SIG-M5 treated with dmso at 0.1 percent for 504 hours (cell line): ENCODE measurements at regions not wholly inside any gene's neighbourhood (a gene's known extent, or its start where the extent isn't known, plus 50 kb on each side); places are given as distances from the start of the nearest gene placed in this dataset.
"Not testable (repeated sequence)": the region's sequence is repeated elsewhere in the genome, so short reads cannot be mapped to it uniquely, and the experiment has no call there.

Source experiments
- DNase-seq: peaks from one replicate; lab custom pipeline; 2025; ENCODE audit not compliant: unreplicated experiment; lab: John Stamatoyannopoulos, UW

DNA sequence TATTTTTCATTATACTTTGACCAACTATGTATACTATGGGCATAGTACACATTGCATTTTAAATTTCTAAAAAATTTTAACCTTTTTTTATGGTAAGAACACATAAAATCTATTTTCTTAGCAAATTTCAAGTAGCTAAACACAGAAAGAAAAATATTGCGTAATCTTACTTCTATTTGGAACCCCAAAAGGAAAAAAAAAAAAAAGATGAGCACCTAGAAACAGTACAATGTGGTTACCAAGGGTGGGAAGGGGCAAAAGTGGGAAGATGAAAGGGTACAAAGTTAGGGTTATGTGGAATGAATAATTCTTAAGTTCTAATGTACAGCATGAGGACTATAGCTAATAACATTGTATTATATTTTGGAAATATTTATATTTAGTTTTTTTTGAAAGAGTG, 205.0 kb upstream of the EPHA4 start:
- DNase-seq: no peak

DNA sequence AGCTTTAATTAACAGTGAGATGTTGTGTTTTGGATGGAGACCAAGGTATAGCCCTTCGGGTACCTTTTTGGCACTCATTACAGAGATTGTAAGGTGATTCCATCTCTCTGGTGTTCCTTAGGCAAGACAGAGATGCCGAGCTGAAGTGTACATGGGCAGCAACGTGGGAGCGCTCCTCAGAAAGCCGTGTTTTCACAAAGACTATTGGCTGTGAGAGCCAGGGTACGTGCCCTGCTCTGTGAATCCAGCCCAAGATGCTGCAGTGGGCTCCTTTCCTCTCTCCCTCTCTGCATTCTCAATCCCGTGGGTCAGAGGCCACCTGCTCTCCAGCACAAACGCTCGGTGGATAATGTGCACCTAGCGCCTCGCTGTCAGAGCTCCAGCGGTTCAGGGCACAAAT, 203.0 kb upstream of the EPHA4 start:
- no peak for DNase-seq

DNA sequence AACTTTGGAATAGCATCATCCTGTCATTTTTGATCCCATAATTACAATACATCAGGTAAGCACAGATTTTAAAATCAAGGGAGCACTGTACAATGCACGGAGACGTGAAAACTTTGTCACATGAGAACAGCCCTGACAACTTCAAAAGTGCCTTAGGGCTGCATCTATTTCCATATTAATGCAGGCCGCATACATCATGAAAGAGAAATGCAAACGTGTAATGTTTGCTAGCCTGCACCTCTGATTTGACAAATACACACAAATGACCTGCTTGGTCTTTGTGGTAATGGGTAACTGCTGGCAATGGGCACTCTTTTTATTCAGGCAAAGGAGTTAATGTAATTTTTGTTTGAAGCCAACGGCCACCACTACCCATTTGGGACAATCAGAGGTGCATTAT, 202.0 kb upstream of the EPHA4 start:
- no peak for DNase-seq

DNA sequence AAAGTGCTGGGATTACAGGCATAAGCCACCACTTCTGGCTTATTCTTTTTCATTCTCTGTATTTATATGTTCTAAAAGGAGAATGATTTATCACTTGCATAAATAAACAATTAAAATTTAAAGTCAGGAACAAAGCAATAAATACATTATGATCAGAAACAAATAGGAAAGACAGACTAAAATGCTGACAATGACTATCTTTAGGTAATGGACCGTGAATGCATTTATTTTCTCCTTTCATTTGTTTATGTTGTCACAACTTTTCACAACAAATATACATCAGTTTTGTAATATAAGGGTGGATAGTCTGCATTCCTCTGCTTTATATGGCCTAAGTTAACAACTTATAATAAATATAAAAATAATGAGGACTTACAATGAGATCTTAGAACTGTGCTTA, 199.2 kb upstream of the EPHA4 start:
- no peak for DNase-seq

DNA sequence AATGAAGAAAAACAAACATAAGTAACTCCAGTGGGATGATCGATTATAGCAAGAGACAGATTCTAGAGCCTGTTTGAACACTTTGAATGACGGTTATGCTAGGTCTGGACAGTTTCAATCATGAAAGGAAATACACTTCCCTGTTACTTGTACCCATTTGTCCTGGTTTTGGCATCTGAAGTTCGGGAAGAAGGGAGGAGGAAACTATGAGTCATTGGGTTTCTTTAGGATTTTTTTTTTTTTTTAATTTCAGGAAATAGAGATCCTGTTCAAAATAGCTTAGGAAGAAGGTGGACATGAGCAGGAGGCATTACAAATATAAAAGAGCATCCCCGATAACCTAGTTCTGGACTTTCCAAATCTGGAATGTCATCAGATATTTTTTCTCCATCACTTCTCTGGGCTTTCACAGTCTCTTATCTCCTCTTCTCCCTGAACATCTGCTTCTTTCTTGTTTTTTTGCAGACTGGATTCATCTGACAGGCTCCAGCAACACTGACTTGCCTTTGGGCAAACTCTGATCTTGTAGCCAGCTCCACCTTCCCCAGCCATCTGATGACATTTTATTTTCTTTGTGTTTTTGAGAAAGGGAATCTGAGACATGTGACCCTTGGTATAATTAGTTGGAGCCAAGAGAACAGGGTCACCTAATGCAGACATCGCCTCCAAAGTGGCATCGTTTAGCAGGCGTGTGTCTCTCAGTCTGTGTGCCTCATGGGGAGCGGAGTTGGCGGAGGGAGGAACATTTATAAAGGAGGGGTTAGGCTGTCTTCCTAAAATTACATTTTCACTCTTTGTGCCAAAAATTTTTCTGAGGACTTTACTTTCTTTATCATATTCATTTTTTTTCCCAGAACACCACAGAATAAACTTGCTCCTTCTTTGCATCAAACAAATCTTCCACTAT, 195.3 kb upstream of the EPHA4 start:
- DNase-seq: no peak

DNA sequence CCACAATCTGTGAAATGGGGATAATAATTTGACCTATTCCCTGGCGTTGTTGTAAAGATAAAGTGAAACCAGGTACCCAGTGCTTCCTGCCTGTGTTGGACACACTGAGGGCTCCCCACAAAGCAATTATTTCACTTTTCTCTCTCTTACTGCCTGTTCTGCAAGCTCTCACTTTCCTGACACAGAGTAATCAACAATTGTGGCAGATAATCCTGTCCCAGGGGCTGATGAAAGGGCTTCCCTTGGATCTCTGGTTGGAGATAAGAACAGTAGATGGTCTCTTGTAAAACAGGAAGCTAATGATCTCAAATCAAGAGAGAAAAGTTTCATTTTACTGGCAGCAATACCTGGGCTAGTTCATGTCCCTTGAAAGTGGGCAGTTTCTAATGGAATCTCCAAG, 190.4 kb upstream of the EPHA4 start:
- no peak for DNase-seq

DNA sequence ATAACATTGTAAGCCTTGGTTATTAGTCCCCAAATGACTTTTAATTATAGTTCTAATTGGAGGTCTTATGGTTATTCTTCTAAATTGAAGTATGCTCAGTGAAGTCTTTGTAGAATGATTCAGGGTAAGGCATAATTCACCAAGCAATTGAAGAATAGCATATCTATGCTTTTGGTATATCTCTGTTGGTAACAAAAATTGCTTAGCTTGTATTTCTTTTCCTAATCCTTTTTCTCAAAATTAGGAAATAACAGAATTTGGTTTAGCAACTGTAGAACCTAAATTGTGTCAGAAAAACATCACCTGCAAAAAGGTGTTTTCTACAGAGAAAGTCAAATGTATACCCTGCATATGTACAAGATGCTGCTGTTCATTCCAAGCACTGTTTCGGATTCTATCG, 189.2 kb upstream of the EPHA4 start:
- no peak for DNase-seq

DNA sequence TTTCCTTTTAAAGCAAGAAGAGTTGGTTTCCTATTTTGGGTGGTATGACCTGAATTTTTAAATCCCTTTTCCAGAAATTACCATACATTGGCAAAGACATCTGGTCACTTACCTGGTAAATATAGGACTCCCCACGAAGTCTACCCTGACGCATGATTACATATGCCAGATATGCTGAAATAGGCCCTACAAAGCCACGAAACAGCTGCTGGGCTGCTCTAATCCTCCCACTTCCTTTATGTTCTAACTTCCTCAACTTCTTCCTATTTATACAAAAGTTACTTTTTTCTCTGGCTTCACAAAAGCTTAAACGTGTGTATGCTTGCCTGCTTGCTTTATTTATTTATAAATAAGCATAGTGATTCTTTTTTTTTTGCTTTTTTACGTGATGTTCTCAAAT, 186.0 kb upstream of the EPHA4 start:
- peak; percentile 8 for DNase-seq

DNA sequence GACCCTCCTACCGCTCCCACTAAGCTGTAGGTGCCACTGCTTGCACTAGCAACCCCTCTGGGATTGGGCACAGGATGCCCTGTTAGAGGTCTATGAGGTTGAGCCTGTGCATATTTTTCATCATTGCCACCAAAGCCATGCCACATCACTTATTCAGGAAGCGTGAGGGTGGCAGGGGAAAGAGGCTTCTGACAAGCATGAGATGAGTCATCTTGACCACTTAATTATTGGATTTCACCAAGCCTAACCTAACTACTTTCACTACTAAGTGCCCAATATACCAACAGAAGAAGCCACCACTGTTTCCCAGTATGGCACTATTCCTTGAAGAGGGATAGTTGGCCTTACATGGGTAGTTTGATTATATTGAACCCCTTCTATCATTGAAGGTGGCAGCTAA, 181.3 kb upstream of the EPHA4 start:
- DNase-seq: no peak

DNA sequence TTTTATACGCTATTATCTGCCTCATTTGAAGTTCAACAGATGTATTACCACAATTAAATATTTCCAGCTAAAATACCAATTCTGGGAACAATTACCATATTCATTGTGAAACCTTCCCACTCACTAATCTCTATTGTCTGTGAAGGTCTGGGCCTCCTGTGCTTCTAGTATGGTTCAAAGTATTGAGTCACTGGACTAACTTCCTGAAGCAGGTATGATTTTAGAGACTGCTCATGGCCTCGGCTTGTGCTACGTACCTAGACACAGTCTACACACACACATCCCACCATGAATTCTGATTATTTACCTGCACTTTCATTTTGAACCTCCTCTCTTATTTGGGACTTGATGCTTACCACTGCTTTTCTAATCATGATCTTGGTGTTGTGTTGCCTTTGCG, 180.7 kb upstream of the EPHA4 start:
- DNase-seq: no peak

DNA sequence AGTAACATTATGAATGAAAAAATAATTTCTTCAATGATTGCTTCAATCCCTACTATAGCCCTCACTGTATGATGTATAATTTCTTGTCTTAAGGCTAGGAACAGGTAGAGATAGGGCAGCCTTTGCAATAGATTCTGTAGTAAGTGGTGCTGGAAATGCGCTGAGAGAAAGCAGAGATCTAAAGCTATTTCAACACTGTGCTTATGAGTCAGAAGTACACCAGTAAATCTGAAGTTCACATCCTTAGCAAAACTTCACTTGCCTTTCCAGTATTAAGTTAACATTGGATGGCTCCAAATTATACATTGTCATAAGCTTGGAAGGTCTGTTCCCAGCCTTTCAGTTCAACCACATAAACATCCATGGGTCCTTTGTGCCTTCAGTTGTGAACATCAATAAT, 178.2 kb upstream of the EPHA4 start:
- DNase-seq: no peak

DNA sequence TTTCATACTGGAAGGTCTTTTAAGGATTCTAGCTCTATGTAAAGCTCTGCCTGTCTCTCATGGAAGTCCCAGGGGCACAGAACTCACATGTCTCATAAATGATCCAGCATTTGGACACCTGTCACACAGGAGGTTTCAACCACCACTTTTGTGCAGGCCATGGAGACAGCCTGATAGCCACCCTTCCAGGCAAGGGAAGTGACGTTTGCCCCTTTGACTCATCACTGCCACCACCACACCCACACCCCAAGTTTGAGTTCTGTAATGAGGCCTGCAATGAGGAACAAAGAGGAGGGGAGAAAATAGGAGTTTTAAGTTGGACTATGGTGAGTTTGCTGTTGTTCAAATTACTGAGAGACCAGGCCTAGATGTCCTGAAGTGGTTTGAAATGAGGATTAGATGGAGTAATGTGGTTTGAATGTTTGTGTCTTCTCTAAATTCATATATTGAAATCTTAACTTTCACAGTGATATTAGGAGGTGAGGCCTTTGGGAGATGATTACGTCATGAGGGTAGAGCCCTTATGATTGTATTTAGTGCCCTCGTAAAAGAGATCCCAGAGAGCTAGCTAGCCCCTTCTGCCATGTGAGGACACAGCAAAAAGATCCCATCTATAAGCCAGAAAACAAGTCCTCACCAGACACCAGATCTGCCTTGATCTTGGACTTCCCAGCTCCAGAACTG, 175.3 kb upstream of the EPHA4 start:
- no peak for DNase-seq

DNA sequence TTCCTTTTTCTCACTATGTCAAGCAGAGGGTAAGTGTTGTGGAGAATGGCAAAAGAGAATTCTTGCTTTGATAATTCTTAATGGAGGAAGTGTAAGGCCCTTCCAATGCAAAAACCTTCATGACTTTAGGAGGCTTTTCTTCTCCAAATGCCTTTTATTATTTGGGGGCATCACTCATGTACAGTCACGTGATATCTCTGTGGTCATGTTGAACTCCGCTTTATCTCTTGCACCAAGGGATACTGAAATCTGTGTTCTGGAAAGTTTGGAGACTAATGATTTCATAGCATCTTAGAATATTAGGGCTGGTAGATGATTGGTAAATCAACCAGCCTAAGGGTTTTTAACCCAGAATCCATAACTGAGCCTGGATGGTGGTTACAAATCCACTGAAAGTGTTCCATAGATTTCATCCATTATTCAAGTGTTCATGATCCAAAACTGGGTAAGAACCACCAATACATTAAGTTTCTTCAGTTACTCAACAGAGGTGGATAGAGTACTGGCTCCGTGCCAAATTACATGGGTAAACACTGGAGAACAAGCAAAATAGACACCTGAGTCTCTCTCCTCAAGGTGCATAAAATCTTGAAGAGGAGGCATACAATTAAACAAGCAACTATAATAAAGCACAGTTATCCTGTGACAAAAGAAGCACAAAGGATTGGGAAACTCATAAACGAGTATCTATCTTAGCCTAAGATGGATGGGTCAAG, 169.6 kb upstream of the EPHA4 start:
- DNase-seq: no peak

DNA sequence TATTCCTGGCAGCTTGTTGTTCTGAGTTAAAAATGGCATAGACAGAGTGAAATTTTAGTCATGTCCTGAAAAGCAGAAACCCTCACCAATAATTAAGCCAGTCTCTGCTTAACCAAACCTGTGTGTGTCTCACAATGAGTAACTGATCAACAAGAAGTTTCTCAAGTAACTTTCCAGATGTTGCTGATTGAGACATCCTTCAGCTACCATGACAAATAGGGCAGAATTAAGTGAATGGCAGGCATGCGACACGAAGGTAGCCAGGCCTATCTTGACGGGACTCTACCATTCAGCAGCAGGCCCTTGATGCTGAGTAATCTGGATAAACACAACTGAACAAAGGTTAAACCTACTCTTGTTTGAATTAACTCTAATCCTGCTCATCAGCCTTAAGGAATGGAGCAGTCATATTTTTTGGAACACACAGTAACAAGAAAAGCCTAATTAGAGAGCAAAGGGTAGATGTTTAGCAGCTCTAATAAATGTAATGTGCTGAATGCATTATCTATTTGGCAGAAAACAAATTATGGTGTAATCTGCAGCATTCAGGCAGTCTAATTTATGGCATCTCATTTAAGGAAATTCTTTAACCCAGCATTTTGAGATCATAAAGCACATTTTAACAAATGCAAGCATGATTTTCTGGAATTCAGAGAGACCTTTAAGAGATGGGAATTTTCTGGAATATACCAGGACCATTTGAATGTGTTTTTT, 159.5 kb upstream of the EPHA4 start:
- no peak for DNase-seq

DNA sequence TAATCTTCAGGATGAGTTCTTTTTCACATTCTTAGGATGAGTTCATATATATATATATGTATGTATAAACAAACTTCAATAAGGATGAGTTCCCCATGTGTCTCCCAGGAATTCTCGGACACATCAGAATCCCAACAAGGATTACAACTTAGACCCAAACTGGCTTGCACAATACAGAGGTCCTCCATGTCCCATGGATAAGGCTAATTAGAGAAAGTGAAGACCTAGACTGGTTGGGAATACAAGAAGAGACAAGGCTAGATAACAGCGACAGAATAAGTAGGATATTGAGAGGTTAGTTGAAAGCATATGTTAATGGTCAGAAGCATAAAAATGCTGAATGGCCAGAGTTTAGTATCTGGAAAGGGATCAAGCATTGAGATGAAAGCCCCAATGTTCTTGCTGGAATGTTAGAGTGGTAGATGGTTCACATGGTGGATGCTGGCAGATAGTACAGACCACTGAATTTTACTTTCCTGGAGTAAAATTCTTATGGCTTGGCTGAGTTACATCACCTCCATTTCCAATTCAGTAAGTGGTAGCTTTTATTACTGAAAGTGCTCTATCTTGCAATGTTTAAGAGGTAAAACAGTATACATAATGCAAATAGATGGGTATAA, 154.9 kb upstream of the EPHA4 start:
- DNase-seq: no peak

DNA sequence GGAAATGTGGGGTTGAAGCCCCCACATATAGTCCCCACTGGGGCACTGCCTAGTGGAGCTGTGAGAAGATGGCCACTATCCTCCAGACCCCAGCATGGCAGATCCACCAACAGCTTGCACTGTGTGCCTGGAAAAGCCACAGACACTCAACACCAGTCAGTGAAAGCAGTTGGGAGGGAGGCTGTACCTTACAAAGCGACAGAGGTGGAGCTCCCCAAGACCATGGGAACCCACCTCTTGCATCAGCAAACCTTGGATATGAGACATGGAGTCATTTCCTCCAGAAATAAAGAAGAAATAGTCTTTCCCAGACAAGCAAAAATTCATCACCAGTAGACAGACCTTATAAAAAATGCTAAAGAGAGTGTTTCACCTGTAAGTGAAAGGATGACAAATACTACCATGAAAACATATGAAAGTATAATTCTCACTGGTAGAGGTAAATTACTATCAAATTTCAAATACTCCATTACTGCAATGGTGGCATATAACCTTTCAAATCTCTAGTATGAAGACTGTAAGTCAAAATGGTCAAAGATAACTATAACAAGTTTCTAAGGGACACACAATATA, 152.6 kb upstream of the EPHA4 start:
- DNase-seq: no peak

DNA sequence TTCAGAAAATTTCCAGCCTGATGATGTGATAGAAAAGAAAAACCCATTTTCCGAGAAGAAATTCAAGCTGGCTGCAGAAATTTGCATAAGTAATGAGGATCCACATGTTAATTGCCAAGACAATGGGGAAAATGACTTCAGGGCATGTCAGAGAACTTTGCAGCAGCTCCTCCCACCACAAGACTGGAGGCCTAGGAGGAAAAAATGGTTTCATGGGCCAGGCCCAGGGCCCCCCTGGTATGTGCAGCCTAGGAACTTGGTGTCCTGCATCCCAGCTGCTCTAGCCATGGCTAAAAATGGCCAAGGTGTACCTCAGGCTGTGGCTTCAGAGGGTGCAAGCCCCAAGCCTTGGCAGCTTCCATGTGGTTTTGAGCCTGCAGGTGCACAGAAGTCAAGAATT, 152.0 kb upstream of the EPHA4 start:
- not testable (repeated sequence) for DNase-seq

DNA sequence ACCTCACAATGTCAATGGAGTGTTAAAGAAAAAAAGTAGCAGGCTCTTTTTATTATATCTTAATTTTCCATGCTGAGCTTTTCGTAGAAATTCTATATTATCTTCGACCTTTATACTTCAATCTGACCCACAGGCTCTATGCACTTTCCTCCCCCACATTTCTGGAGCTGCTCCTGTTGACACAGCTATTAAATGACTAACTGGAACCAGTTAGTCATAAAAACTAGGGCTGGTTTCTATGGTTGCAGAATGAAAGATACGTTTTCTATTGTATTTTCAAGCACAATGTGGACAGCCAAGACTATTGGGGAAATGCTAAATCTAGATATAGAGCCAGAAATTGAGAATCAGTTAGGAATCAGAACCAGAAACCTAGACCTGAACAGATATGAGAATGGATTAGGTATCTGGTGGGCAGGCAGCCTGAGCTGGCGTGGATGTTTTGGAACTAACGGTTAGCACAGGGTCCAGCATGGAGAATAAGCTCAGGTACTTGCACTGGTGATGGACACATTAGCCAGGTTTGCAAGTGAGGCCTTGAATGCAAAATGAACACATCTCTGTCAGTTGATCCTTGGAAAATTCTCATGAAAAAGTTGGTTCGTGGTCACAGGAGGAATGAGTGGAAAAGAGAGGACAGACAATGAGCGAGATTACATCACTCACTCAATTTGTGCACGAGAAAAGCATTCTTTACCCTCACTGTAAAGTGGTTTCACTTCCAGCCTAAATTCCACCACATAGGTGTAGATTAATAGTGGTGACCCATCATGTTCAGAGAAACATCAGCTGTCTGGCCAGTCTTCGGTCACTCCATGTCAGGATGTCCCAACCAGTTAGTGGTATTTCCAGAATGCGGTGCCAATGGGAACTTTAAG, 144.6 kb upstream of the EPHA4 start:
- no peak for DNase-seq

DNA sequence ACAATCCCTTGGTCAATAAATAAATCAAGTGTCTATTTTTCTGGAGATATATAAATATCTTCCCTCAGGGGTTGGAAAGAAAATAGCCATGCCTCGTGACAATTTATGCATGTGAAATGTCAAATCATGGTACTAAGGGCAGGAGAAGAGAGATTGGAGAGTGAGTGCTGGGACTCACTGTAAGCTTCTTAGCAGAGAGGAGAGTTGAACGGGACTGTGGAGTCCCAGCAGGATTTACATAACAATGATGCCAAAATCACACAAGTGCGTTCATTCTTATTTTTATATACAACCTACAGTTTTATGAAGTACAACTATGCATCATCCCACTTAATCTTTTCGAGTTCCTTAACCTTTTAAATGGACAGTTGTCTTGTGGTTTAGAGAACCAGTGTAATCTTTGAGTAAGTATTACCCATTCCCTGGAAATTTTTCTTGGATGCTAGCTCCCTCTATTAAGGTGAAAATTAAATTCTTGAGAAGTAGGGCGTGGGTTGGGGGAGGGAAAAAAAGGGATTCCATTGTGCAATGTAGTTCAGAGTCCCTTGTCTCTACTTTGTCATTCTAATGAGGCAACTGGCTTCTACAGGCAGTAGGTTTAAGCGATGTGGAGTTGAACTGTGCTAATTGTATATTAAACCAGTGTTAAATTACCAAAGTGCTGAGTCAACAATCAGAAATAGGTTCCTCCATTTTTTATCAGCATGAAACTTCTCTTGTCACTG, 143.6 kb upstream of the EPHA4 start:
- no peak for DNase-seq
